ENCODE measurements at regions not wholly inside any gene's neighbourhood (a gene's known extent, or its start where the extent isn't known, plus 50 kb on each side); places are given as distances from the start of the nearest gene placed in this dataset.

DNA sequence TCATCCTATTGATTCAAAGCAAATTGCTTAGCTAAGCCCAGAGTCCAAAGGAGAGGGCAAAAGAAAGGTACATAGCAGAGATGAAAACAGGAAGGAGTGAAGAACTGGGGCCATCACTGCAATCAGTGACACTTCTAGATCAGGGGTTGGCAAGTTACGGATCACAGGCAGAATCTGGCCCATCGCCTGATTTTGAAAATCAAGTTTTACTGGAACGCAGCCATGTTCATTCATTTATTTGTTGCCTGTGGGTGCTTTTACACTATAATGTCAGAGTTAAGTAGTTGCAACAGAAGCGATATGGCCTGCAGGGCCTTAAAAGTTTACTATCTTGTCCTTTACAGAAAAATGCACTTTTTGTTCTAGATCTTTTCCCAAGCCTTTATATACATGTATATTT, 271.7 kb upstream of the TOPAZ1 start:
- TF ChIP-seq, protein P1, sequence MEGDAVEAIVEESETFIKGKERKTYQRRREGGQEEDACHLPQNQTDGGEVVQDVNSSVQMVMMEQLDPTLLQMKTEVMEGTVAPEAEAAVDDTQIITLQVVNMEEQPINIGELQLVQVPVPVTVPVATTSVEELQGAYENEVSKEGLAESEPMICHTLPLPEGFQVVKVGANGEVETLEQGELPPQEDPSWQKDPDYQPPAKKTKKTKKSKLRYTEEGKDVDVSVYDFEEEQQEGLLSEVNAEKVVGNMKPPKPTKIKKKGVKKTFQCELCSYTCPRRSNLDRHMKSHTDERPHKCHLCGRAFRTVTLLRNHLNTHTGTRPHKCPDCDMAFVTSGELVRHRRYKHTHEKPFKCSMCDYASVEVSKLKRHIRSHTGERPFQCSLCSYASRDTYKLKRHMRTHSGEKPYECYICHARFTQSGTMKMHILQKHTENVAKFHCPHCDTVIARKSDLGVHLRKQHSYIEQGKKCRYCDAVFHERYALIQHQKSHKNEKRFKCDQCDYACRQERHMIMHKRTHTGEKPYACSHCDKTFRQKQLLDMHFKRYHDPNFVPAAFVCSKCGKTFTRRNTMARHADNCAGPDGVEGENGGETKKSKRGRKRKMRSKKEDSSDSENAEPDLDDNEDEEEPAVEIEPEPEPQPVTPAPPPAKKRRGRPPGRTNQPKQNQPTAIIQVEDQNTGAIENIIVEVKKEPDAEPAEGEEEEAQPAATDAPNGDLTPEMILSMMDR (IDR thresholded peaks at IDR 0.05; ENCODE audit: insufficient read depth, missing control alignments), result no peak
- FAIRE-seq (no peak), DNase-seq (ENCODE audit: insufficient read length, low spot score) (no peak)

DNA sequence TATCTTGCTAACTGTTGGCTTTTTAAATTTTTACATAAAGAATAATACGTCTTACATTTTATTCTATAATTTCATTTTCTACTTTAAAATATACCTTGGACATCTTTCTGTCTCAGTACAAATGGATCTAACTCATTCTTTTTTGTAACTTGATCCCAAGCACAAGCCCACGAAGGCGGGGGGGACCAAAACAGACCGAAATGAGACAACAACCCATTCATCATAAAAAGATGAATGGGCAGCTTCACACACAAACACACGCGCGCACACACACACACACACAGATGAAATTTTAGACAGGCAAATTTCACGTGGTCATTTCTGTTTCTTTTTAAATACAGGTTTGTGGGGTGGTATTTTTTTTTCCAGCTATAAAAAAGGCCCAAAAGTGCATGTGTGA, 271.3 kb upstream of the TOPAZ1 start:
- FAIRE-seq, result no peak
- DNase-seq (ENCODE audit: insufficient read length, low spot score), result no peak
- TF ChIP-seq, protein P1 (IDR thresholded peaks at IDR 0.05; ENCODE audit: insufficient read depth, missing control alignments), result no peak

DNA sequence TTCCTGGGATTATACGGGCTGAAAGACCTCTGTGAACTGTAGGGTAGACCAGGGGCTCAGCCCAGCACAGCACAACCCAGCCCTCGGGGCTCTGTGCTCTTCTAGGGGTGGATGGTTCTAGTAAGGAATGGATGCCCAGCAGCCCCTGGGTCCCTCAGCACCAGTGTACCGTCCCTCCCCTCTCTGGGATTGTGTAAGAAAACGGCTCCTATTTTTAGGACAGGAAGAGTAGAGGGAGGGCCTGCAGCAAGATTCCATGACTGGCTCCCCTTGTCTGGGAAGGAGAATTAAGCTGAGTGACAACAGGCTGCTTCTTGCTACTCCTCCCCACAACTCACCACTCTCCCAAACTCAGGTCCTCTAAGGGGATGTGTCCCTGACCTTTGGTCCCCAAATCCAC, 270.8 kb upstream of the TOPAZ1 start:
- TF ChIP-seq, protein P1 (IDR thresholded peaks at IDR 0.05; ENCODE audit: insufficient read depth, missing control alignments), result no peak
- FAIRE-seq, result no peak
- no peak for DNase-seq (ENCODE audit: insufficient read length, low spot score)

DNA sequence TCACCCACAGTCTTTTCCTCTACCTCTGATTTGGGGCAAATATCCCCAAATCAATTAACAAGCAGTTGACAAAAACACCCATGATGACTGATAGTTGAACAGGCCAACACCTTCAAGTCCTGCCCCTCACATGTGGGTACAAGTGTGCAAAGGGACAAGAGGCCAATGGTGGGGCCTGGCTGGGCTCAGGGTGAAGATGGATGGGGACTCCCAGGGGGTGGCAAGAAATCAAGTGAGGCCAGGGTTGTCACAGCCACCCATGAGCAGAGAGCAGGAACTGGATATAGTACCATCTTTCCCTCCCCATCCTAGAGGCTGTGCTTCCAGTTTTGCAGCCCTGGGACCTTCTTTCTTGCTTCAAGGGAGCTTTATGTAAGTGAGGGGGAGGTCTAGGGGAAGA, 270.2 kb upstream of the TOPAZ1 start:
- TF ChIP-seq, protein P1 (IDR thresholded peaks at IDR 0.05; ENCODE audit: insufficient read depth, missing control alignments), result no peak
- DNase-seq (ENCODE audit: insufficient read length, low spot score), result no peak
- no peak for FAIRE-seq

DNA sequence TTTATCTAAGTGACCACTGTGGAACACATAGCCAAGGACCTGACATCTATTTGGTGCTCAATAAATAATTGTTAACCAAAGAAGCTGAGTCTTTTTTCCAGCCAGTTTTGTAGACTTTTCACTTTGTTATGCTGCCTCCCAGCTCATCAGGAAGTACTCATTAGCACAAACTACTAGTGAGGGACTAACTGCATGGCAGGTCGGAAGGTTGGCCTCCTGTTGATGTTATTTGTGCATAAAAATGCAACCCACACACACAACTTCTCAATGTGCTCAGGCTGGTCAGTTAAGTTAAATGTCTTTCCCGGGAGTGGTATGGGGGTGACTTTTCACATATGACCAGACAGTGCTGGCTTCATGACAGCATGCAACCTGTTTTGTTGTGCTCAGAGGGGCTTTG, 263.0 kb upstream of the TOPAZ1 start:
- TF ChIP-seq, protein P1 (IDR thresholded peaks at IDR 0.05; ENCODE audit: insufficient read depth, missing control alignments), result no peak
- FAIRE-seq, result no peak
- DNase-seq (ENCODE audit: insufficient read length, low spot score), result no peak

DNA sequence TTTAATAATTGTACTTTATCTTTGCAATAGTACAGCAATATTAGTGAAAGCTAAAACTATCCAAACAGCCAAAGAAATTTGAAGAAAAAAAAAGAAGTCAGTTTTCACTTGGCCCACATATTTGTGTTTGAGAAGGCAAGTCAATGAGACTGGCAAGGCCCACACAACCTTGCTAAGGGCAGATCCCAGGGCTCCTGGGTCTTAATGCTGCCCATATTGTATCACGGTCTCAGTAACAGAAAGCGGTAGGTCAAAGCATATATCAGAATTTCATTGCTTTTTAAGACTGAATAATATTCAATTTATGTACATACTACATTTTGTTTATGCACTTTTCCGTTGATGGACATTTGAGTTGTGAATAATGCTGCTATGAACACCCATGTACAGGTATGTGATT, 262.0 kb upstream of the TOPAZ1 start:
- no peak for FAIRE-seq

More for the DNA sequence above, 262.0 kb upstream of the TOPAZ1 start:
- TF ChIP-seq, protein P1 (IDR thresholded peaks at IDR 0.05; ENCODE audit: insufficient read depth, missing control alignments), result no peak
- no peak for DNase-seq (ENCODE audit: insufficient read length, low spot score)

Measured in D721Med (cell line).